Calu3 (cell line): ENCODE measurements at regions not wholly inside any gene's neighbourhood (a gene's known extent, or its start where the extent isn't known, plus 50 kb on each side); places are given as distances from the start of the nearest gene placed in this dataset.

Source experiments
- BruUV-seq: library from RNA; stranded (reverse); fragments of 400-500 nt; replicated peaks from 2 replicates; lab custom pipeline; 2021; lab: Mats Ljungman, UMichigan
- CTCF ChIA-PET: fragments of 300-600 bp; sonication (Branson Sonifier 250); formaldehyde crosslinking; loops from one replicate; lab custom pipeline; 2022; ENCODE audit warnings: antibody characterized with exemption; lab: Charles Lee
- DNase-seq: peaks from one replicate; pipeline ENCODE4 v3.0.0; 2022
- H3K27ac Mint-ChIP-seq: one replicate; pipeline ENCODE4 v1.8.0; 2022; ENCODE audit warnings: mixed read lengths; ENCODE audit not compliant: unreplicated experiment
- H3K27me3 Mint-ChIP-seq: one replicate; pipeline ENCODE4 v1.8.0; 2022; ENCODE audit warnings: mixed read lengths; ENCODE audit not compliant: unreplicated experiment
- H3K36me3 Mint-ChIP-seq: one replicate; pipeline ENCODE4 v1.8.0; 2022; ENCODE audit warnings: mild to moderate bottlenecking, moderate library complexity, mixed read lengths; ENCODE audit not compliant: insufficient read depth, unreplicated experiment
- H3K4me1 Mint-ChIP-seq: one replicate; pipeline ENCODE4 v1.8.0; 2022; ENCODE audit warnings: mild to moderate bottlenecking, low read depth, mixed read lengths; ENCODE audit not compliant: unreplicated experiment
- H3K4me3 Mint-ChIP-seq: one replicate; pipeline ENCODE4 v1.8.0; 2022; ENCODE audit warnings: mild to moderate bottlenecking, low read depth, moderate library complexity, mixed read lengths; ENCODE audit not compliant: unreplicated experiment
- H3K9me3 Mint-ChIP-seq: one replicate; pipeline ENCODE4 v1.8.0; 2022; ENCODE audit warnings: low read depth, mixed read lengths; ENCODE audit not compliant: unreplicated experiment
- intact Hi-C: fragments of 100-400 bp; cut with micrococcal nuclease; formaldehyde crosslinking; loops from one replicate; pipeline ENCODE4 v1.10.0; 2022; ENCODE audit not compliant: unreplicated experiment
- TF ChIP-seq, protein P1 (sequence below): fragments of 200-600 bp; IDR thresholded peaks from one replicate; pipeline ENCODE4 v1.8.0; 2022; ENCODE audit warnings: antibody characterized with exemption; ENCODE audit not compliant: unreplicated experiment

DNA sequence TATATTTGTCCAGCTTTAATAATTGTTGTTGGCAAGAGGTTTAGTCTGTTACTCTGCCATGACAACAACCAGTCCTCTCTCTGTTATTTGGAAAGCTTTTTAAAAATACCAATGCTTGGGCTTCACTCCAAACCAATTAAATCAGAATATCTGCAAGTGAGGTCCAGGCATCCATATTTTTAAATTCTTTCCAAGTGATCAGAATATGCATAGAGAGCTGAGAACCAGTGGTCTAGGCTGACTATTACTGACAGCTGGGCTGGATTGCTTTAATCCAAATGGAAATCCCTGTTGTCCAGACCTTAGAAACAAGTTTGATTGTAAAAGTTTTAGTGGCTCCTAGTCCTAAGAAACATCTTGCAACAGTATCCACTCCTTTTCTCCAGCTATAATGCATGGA, 1059.7 kb upstream of the ACVR2A start:
- Mint-ChIP-seq H3K4me1 (no peaks in the 10 kb centered on the region), H3K27ac (no peak overlapping the region), H3K36me3 (no peaks in the 10 kb centered on the region), H3K9me3 (peaks cover 6% of the 10 kb centered on the region), H3K27me3 (no peaks in the 10 kb centered on the region), H3K4me3 (no peak overlapping the region)
- BruUV-seq = no TSS peak
- DNase-seq = no peak
- CTCF ChIA-PET = no interaction called here
- intact Hi-C loops = no loop called here
- TF ChIP-seq, protein P1, sequence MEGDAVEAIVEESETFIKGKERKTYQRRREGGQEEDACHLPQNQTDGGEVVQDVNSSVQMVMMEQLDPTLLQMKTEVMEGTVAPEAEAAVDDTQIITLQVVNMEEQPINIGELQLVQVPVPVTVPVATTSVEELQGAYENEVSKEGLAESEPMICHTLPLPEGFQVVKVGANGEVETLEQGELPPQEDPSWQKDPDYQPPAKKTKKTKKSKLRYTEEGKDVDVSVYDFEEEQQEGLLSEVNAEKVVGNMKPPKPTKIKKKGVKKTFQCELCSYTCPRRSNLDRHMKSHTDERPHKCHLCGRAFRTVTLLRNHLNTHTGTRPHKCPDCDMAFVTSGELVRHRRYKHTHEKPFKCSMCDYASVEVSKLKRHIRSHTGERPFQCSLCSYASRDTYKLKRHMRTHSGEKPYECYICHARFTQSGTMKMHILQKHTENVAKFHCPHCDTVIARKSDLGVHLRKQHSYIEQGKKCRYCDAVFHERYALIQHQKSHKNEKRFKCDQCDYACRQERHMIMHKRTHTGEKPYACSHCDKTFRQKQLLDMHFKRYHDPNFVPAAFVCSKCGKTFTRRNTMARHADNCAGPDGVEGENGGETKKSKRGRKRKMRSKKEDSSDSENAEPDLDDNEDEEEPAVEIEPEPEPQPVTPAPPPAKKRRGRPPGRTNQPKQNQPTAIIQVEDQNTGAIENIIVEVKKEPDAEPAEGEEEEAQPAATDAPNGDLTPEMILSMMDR = no peak

DNA sequence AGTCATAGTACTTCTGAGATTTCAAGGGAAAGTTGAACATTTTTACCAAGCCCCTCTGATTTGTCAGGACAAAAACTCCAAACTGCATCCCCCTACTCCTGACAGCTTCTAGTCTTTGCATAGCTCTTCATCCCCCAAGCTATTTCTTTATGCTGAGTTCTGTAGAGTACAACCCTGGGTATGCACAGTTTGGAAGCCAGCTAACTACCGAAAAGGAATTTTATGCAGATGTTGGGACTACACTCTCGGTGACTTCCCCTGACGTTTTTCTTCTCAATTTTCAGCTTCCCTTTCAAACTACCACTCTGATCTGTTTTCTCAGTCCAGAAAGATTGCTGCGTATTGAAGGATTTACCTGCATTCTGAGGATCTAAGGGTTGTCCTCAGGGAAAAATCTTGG, 1060.2 kb upstream of the ACVR2A start:
- Mint-ChIP-seq H3K9me3 (peaks cover 2% of the 10 kb centered on the region), H3K36me3 (no peaks in the 10 kb centered on the region), H3K4me3 (no peak overlapping the region), H3K27ac (no peak overlapping the region), H3K4me1 (no peaks in the 10 kb centered on the region), H3K27me3 (no peaks in the 10 kb centered on the region)
- no TSS peak for BruUV-seq
- TF ChIP-seq, protein P1 = no peak
- intact Hi-C loops = no loop called here
- CTCF ChIA-PET = no interaction called here
- DNase-seq = no peak

DNA sequence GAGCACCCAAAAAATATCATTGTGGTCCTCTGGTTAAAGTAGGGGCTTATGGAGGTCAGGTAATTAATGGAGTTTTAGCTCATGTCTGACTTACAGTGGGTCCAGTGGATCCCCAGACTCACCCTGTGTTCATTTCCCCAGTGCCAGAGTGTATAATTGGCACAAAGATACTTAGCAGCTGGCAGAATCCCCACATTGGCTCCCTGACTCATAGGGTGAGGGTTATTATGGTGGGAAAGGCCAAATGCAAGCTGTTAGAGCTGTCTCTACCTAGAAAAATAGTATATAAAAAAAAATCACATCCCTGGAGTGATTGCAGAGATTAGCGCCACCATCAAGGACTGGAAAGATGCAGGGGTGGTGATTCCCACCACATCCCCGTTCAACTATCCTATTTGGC, 1067.6 kb upstream of the ACVR2A start:
- no peak for DNase-seq
- intact Hi-C loops = no loop called here
- H3K36me3 Mint-ChIP-seq = no peaks in the 10 kb centered on the region
- no peaks in the 10 kb centered on the region for H3K9me3 Mint-ChIP-seq
- no peak overlapping the region for H3K4me3 Mint-ChIP-seq
- no TSS peak for BruUV-seq
- H3K27me3 Mint-ChIP-seq = no peaks in the 10 kb centered on the region
- TF ChIP-seq, protein P1 = no peak
- H3K4me1 Mint-ChIP-seq = peaks cover 8% of the 10 kb centered on the region
- H3K27ac Mint-ChIP-seq = no peak overlapping the region
- CTCF ChIA-PET = no interaction called here

DNA sequence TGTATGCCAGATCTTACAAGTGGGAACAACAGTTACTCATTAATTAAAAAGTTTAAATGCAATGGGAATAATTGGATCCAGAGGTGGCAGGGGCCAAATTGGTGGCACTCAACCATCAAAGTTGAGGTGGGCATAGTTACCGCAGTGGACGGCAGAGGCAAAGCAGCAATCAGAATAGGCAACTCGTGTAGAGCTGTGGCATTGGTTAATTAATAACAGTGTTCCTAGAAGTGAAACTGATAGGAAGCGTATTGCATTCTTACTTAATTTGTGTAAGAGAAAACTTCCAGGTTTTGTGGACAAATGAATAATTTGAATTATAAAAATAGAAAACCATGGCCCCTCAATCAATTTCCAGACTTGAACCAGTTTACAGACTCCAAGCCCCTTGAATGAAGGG, 1068.2 kb upstream of the ACVR2A start:
- no peak overlapping the region for H3K4me3 Mint-ChIP-seq
- intact Hi-C loops = no loop called here
- TF ChIP-seq, protein P1 = no peak
- H3K36me3 Mint-ChIP-seq = no peaks in the 10 kb centered on the region
- H3K27me3 Mint-ChIP-seq = no peaks in the 10 kb centered on the region
- H3K4me1 Mint-ChIP-seq = peaks cover 8% of the 10 kb centered on the region
- CTCF ChIA-PET = no interaction called here
- H3K27ac Mint-ChIP-seq = no peak overlapping the region
- no peaks in the 10 kb centered on the region for H3K9me3 Mint-ChIP-seq
- BruUV-seq = no TSS peak
- no peak for DNase-seq
